ENCODE measurements at regions not wholly inside any gene's neighbourhood (a gene's known extent, or its start where the extent isn't known, plus 50 kb on each side); places are given as distances from the start of the nearest gene placed in this dataset.

- no peak for TF ChIP-seq CTCF (conservative IDR thresholded peaks at IDR 0.05; ENCODE audit: low read depth in 2 of 2)
These were observed 453.9 kb upstream of the GOT2 start (continued) for GRCh38 chr16:59188029-59188428.

GRCh38 chr16:59181821-59182420, 447.8 kb upstream of the GOT2 start:
- H3K4me3 Mint-ChIP-seq: no peak overlapping the region
- Histone ChIP-seq H3K4me3 (no peak overlapping the region), H4K20me1 (replicated peaks; ENCODE audit: insufficient read depth) (no peaks in the 10 kb centered on the region), H2AFZ (no peak overlapping the region), H3K27ac (ENCODE audit: low read depth) (no peak overlapping the region), H3K27me3 (ENCODE audit: insufficient read depth) (no peaks in the 10 kb centered on the region), H3K9me2 (ENCODE audit: insufficient read depth) (0 out of 2 replicates have a peak, but pooled peaks cover 9% of the 10 kb centered on the region), H3K4me2 (no peak overlapping the region), H3K36me3 (ENCODE audit: insufficient read depth) (no peaks in the 10 kb centered on the region), H3K79me2 (replicated peaks; ENCODE audit: insufficient read depth) (no peaks in the 10 kb centered on the region), H3K4me1 (ENCODE audit: insufficient read depth) (no peaks in the 10 kb centered on the region), H3F3A (replicated peaks; ENCODE audit: low read depth) (no peaks in the 10 kb centered on the region)
- H3K27ac Mint-ChIP-seq: no peak overlapping the region
- ATAC-seq (peak; percentile 57), DNase-seq (ENCODE audit: low spot score) (no peak)
- H3K9me3 Mint-ChIP-seq: peaks cover 7% of the 10 kb centered on the region; the same call in 1 of the 3 replicates
- H3K4me1 Mint-ChIP-seq: peaks cover 7% of the 10 kb centered on the region; the same call in 2 of the 3 replicates
- H3K36me3 Mint-ChIP-seq (ENCODE audit: low read depth): no peaks in the 10 kb centered on the region; the same call in 2 of the 3 replicates
- H3K27me3 Mint-ChIP-seq (ENCODE audit: insufficient read depth, low read depth, poor library complexity): no peaks in the 10 kb centered on the region
- no peak for TF ChIP-seq ZNF114 (CRISPR knock-in tag; IDR thresholded peaks at IDR 0.05)
- TF ChIP-seq ZNF462 (CRISPR knock-in tag; IDR thresholded peaks at IDR 0.05): no peak
- TF ChIP-seq ETS1 (IDR thresholded peaks at IDR 0.05): no peak
- TF ChIP-seq CTCF (conservative IDR thresholded peaks at IDR 0.05; ENCODE audit: low read depth in 2 of 2): no peak
- TF ChIP-seq EZH2phosphoT487 (IDR thresholded peaks at IDR 0.05; ENCODE audit: unreplicated experiment): no peak
- no peak for TF ChIP-seq NANOG (IDR thresholded peaks at IDR 0.05; ENCODE audit: borderline replicate concordance)
- no peak for TF ChIP-seq ZNF331 (CRISPR knock-in tag; IDR thresholded peaks at IDR 0.05; ENCODE audit: low read depth)
- no peak for TF ChIP-seq CREB1 (CRISPR knock-in tag; IDR thresholded peaks at IDR 0.05; ENCODE audit: low read depth)
- TF ChIP-seq POLR2AphosphoS5 (IDR thresholded peaks at IDR 0.05; ENCODE audit: low read depth): no peak
- TF ChIP-seq STAT1 (IDR thresholded peaks at IDR 0.05; ENCODE audit: unreplicated experiment): no peak
- no peak for TF ChIP-seq JUNB (IDR thresholded peaks at IDR 0.05; ENCODE audit: unreplicated experiment)
- TF ChIP-seq EZH2 (IDR thresholded peaks at IDR 0.05; ENCODE audit: low read depth, unreplicated experiment): no peak
